ENCODE measurements at regions not wholly inside any gene's neighbourhood (a gene's known extent, or its start where the extent isn't known, plus 50 kb on each side); places are given as distances from the start of the nearest gene placed in this dataset.

DNA sequence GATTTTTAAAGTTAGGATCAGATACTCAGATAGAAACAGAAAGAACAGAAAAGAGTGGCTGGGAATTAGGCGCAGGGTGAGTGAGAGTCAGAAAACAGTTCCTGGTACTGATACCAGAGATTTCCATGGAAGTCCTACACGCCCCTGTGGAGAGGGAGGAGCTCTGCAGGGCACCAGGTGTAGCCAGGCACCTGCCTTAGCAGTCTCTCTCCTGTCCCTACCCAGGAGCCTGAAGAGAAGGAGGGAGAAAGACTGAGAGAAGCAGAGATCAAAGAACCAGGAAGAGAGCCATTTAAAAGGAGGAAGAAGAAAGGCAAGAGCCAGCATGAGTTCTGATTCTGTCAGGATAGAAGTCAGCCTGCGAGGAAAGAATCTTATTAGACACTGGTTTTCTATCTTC lies 65.0 kb downstream of the CBLN1 start:
- H3K4me3 ChIP-seq (ENCODE audit: low read depth in 2 of 2, low read length in 2 of 2): no peak overlapping the region
- TF ChIP-seq SIN3A (IDR thresholded peaks at IDR 0.05; ENCODE audit: borderline replicate concordance, insufficient read depth, low read depth, low read length): no peak
- no peak for TF ChIP-seq POLR2AphosphoS5 (IDR thresholded peaks at IDR 0.05; ENCODE audit: low read depth, low read length)
- TF ChIP-seq REST (IDR thresholded peaks at IDR 0.05; ENCODE audit: insufficient read depth in 1 of 2, low read depth in 2 of 2, low read length in 1 of 2): no peak
- TF ChIP-seq TCF7L2 (IDR thresholded peaks at IDR 0.05; ENCODE audit: low read depth, low read length): no peak
- TF ChIP-seq, protein P1, sequence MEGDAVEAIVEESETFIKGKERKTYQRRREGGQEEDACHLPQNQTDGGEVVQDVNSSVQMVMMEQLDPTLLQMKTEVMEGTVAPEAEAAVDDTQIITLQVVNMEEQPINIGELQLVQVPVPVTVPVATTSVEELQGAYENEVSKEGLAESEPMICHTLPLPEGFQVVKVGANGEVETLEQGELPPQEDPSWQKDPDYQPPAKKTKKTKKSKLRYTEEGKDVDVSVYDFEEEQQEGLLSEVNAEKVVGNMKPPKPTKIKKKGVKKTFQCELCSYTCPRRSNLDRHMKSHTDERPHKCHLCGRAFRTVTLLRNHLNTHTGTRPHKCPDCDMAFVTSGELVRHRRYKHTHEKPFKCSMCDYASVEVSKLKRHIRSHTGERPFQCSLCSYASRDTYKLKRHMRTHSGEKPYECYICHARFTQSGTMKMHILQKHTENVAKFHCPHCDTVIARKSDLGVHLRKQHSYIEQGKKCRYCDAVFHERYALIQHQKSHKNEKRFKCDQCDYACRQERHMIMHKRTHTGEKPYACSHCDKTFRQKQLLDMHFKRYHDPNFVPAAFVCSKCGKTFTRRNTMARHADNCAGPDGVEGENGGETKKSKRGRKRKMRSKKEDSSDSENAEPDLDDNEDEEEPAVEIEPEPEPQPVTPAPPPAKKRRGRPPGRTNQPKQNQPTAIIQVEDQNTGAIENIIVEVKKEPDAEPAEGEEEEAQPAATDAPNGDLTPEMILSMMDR (IDR thresholded peaks at IDR 0.05): no peak
- no peaks in the 10 kb centered on the region for H3K36me3 ChIP-seq (ENCODE audit: control insufficient read depth, insufficient read depth, low read length)
- CTCF ChIA-PET: no interaction called here
- DNase-seq (ENCODE audit: low read depth, low spot score) (no peak), ATAC-seq (no peak)
- in situ Hi-C loops (cut with HindIII; ENCODE audit: low pct_unique_long_range_greater_than_20kb, low sequenced_read_pairs) (no loop called here), intact Hi-C loops (cut with micrococcal nuclease; ENCODE audit: unreplicated experiment) (no loop called here)
- H3K27ac ChIP-seq (ENCODE audit: low read length): no peak overlapping the region
- BruUV-seq (replicated peaks): no TSS peak
- no peaks in the 10 kb centered on the region for H3K9me3 ChIP-seq (ENCODE audit: control insufficient read depth, insufficient read depth, low read depth, low read length)
- H3K4me1 ChIP-seq (ENCODE audit: control insufficient read depth, insufficient read depth, low read length): no peaks in the 10 kb centered on the region
- POLR2A ChIA-PET: no interaction called here
- H3K27me3 ChIP-seq (ENCODE audit: control insufficient read depth, insufficient read depth, low read length): no peaks in the 10 kb centered on the region

DNA sequence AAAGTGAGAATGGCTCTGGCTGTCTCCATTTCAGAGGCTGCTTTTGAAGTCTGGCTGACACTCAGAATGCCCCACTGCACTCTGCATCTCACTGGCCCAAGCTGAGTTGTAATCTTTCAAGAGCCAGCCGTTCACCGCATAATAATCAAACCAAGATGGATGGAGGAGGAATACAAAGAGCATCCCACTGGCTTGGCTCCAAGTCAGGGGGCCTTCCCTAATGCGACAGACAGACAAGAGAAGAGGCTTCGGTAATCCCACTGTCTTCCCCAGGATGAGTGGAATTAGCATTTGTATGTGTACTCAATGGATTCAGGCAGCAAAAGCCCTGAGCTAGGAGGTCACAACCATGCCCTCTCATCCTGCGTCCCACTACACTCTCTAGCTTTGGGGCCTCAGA lies 68.0 kb downstream of the CBLN1 start:
- Histone ChIP-seq H3K9me3 (ENCODE audit: control insufficient read depth, insufficient read depth, low read depth, low read length) (no peaks in the 10 kb centered on the region), H3K4me1 (ENCODE audit: control insufficient read depth, insufficient read depth, low read length) (no peaks in the 10 kb centered on the region), H3K27ac (ENCODE audit: low read length) (no peak overlapping the region), H3K4me3 (ENCODE audit: low read depth in 2 of 2, low read length in 2 of 2) (no peak overlapping the region), H3K27me3 (ENCODE audit: control insufficient read depth, insufficient read depth, low read length) (no peaks in the 10 kb centered on the region), H3K36me3 (ENCODE audit: control insufficient read depth, insufficient read depth, low read length) (no peaks in the 10 kb centered on the region)
- ChIA-PET POLR2A (no interaction called here), CTCF (no interaction called here)
- no peak for TF ChIP-seq SIN3A (IDR thresholded peaks at IDR 0.05; ENCODE audit: borderline replicate concordance, insufficient read depth, low read depth, low read length)
- TF ChIP-seq TCF7L2 (IDR thresholded peaks at IDR 0.05; ENCODE audit: low read depth, low read length): no peak
- no peak for TF ChIP-seq REST (IDR thresholded peaks at IDR 0.05; ENCODE audit: insufficient read depth in 1 of 2, low read depth in 2 of 2, low read length in 1 of 2)
- no peak for TF ChIP-seq POLR2AphosphoS5 (IDR thresholded peaks at IDR 0.05; ENCODE audit: low read depth, low read length)
- TF ChIP-seq, protein P1 (IDR thresholded peaks at IDR 0.05): no peak
- in situ Hi-C loops (cut with HindIII; ENCODE audit: low pct_unique_long_range_greater_than_20kb, low sequenced_read_pairs): no loop called here
- intact Hi-C loops (cut with micrococcal nuclease; ENCODE audit: unreplicated experiment): no loop called here
- no TSS peak for BruUV-seq (replicated peaks)
- DNase-seq (ENCODE audit: low read depth, low spot score) (no peak), ATAC-seq (no peak)

Data from Panc1 (cell line).